ENCODE measurements at regions not wholly inside any gene's neighbourhood (a gene's known extent, or its start where the extent isn't known, plus 50 kb on each side); places are given as distances from the start of the nearest gene placed in this dataset.

- TF ChIP-seq TEAD4 (IDR thresholded peaks at IDR 0.05; ENCODE audit: low read length): no peak
- TF ChIP-seq TEAD4 (CRISPR knock-in tag; IDR thresholded peaks at IDR 0.05; ENCODE audit: borderline replicate concordance): no peak
- TF ChIP-seq ZNF24 (IDR thresholded peaks at IDR 0.05): no peak
- TF ChIP-seq ZNF639 (CRISPR knock-in tag; conservative IDR thresholded peaks at IDR 0.05 in 1 of 2, IDR thresholded peaks at IDR 0.05 in 1 of 2): no peak
- no peak for TF ChIP-seq CTCF (IDR thresholded peaks at IDR 0.05 in 2 of 3, conservative IDR thresholded peaks at IDR 0.05 in 1 of 3; ENCODE audit: insufficient read depth in 2 of 3, low read depth in 1 of 3, low read length in 3 of 3)
- no peak for TF ChIP-seq POLR2AphosphoS5 (IDR thresholded peaks at IDR 0.05; ENCODE audit: control insufficient read depth, insufficient read depth, low read depth, low read length)
- TF ChIP-seq CBX1 (IDR thresholded peaks at IDR 0.05; ENCODE audit: low read depth): no peak
- no peak for TF ChIP-seq HCFC1 (IDR thresholded peaks at IDR 0.05; ENCODE audit: low read depth, low read length)
- no peak for TF ChIP-seq ZBTB33 (CRISPR knock-in tag; IDR thresholded peaks at IDR 0.05)
- no peak for TF ChIP-seq MEF2A (IDR thresholded peaks at IDR 0.05; ENCODE audit: control insufficient read depth, low read depth, low read length)
- TF ChIP-seq SNAPC5 (CRISPR knock-in tag; IDR thresholded peaks at IDR 0.05): no peak
- no peak for TF ChIP-seq ZNF561 (CRISPR knock-in tag; conservative IDR thresholded peaks at IDR 0.05)
- no peak for TF ChIP-seq SP1 (CRISPR knock-in tag; IDR thresholded peaks at IDR 0.05)
Observed at GRCh38 chr2:186934420-186934819, 85.5 kb upstream of the ZSWIM2 start.

Data from K562 (cell line).